ENCODE measurements at regions not wholly inside any gene's neighbourhood (a gene's known extent, or its start where the extent isn't known, plus 50 kb on each side); places are given as distances from the start of the nearest gene placed in this dataset.

DNA sequence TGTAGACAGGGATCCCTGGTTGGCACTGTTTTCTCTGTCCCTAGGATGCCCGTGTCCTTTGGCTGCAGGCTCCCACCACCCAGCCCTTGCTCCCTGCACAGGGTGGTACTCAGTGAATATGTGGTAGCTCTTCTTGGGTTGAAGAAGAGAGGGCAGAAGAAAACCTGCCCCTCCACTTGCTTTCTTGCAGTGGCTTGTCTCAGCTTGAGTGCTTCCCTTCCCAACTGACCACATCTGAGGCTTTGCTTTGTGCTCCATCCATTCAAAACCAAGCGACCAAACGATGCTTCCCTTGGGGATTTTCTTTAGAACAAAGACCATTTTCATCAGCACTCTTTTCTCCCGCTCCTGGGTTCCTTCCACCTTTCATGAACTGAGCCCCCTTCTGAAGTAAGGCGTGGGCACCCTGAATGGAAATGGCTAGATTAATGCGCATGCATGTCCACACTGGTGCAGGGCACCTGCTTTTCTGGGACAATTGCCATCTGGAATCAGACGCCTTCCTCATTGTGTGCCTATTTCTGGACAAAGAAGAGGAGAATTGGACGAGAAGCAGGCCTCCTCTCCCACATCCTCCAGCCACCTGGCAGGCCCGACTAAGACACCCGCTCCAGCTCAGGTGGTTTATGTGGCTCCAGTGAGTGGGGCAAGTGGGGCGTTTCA, 59.1 kb downstream of the ARL4C start:
- no peak for TF ChIP-seq EZH2 (IDR thresholded peaks at IDR 0.05; ENCODE audit: borderline replicate concordance, low read length)
- TF ChIP-seq, protein P1, sequence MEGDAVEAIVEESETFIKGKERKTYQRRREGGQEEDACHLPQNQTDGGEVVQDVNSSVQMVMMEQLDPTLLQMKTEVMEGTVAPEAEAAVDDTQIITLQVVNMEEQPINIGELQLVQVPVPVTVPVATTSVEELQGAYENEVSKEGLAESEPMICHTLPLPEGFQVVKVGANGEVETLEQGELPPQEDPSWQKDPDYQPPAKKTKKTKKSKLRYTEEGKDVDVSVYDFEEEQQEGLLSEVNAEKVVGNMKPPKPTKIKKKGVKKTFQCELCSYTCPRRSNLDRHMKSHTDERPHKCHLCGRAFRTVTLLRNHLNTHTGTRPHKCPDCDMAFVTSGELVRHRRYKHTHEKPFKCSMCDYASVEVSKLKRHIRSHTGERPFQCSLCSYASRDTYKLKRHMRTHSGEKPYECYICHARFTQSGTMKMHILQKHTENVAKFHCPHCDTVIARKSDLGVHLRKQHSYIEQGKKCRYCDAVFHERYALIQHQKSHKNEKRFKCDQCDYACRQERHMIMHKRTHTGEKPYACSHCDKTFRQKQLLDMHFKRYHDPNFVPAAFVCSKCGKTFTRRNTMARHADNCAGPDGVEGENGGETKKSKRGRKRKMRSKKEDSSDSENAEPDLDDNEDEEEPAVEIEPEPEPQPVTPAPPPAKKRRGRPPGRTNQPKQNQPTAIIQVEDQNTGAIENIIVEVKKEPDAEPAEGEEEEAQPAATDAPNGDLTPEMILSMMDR (IDR thresholded peaks at IDR 0.05; ENCODE audit: low read length): no peak
